Tibial artery (tissue), 4 donors: ENCODE measurements at regions not wholly inside any gene's neighbourhood (a gene's known extent, or its start where the extent isn't known, plus 50 kb on each side); places are given as distances from the start of the nearest gene placed in this dataset.

ENCODE experiments used
- DNase-seq, 2 donors: peaks; one replicate each; pipeline ENCODE4 v3.0.0-alpha.2; 2019
- H3K27ac ChIP-seq, 2 donors: fragments of 200-600 bp; sonication (generic) in 1 of 2; 1 replicate in 1 of 2; 2 replicates in 1 of 2; pipeline ENCODE4 v1.5.1; 2018 to 2019; ENCODE audit warnings: mild to moderate bottlenecking in 1 of 2
- H3K27me3 ChIP-seq, 2 donors: fragments of 200-600 bp; sonication (generic) in 1 of 2; one replicate each; pipeline versions ENCODE4 v1.5.1 to v1.6.0; 2016 to 2019
- H3K36me3 ChIP-seq, 3 donors: fragments of 200-600 bp; sonication (generic) in 2 of 3; one replicate each; pipeline ENCODE4 v1.5.1; 2016 to 2019; ENCODE audit warnings: mild to moderate bottlenecking in 2 of 3
- H3K4me1 ChIP-seq, 4 donors: fragments of 200-600 bp; sonication (generic) in 2 of 4; 1 replicate in 3 of 4; 2 replicates in 1 of 4; pipeline ENCODE4 v1.5.1; 2016 to 2019
- H3K4me3 ChIP-seq, 2 donors: fragments of 200-600 bp; sonication (generic) in 1 of 2; 1 replicate in 1 of 2; 2 replicates in 1 of 2; pipeline ENCODE4 v1.5.1; 2018 to 2019; ENCODE audit warnings: mild to moderate bottlenecking in 2 of 2
- H3K9me3 ChIP-seq, 3 donors: fragments of 200-600 bp; sonication (generic) in 1 of 3; one replicate each; pipeline ENCODE4 v1.5.1; 2016 to 2019
- intact Hi-C: fragments of 100-400 bp; cut with DNase I; formaldehyde crosslinking; loops from one replicate; pipeline ENCODE4 v1.15.0; 2023; ENCODE audit warnings: low total_unique reads
- TF ChIP-seq, protein P1 (sequence below), 2 experiments: fragments of 200-600 bp in 1 of 2; fragments of 450-650 bp in 1 of 2; IDR thresholded peaks; one replicate each; pipeline ENCODE4 v1.5.1; 2017 to 2019; ENCODE audit warnings: antibody characterized with exemption in 2 of 2, mild to moderate bottlenecking in 1 of 2, moderate library complexity in 1 of 2

- DNase-seq: no peak
- Histone ChIP-seq H3K4me3 (no peak overlapping the region), H3K4me1 (no peaks in the 10 kb centered on the region), H3K27ac (no peak overlapping the region), H3K36me3 (no peaks in the 10 kb centered on the region), H3K27me3 (no peaks in the 10 kb centered on the region), H3K9me3 (no peaks in the 10 kb centered on the region)
- TF ChIP-seq, protein P1, sequence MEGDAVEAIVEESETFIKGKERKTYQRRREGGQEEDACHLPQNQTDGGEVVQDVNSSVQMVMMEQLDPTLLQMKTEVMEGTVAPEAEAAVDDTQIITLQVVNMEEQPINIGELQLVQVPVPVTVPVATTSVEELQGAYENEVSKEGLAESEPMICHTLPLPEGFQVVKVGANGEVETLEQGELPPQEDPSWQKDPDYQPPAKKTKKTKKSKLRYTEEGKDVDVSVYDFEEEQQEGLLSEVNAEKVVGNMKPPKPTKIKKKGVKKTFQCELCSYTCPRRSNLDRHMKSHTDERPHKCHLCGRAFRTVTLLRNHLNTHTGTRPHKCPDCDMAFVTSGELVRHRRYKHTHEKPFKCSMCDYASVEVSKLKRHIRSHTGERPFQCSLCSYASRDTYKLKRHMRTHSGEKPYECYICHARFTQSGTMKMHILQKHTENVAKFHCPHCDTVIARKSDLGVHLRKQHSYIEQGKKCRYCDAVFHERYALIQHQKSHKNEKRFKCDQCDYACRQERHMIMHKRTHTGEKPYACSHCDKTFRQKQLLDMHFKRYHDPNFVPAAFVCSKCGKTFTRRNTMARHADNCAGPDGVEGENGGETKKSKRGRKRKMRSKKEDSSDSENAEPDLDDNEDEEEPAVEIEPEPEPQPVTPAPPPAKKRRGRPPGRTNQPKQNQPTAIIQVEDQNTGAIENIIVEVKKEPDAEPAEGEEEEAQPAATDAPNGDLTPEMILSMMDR (IDR thresholded peaks at IDR 0.05): no peak
- intact Hi-C loops: no loop called here
These were observed 431.7 kb upstream of the IRAK1BP1 start for GRCh38 chr6:78435671-78436070.

GRCh38 chr6:78436335-78436734, 431.0 kb upstream of the IRAK1BP1 start:
- H3K27me3 ChIP-seq: no peaks in the 10 kb centered on the region
- no peak overlapping the region for H3K4me3 ChIP-seq
- no peaks in the 10 kb centered on the region for H3K36me3 ChIP-seq
- H3K9me3 ChIP-seq: no peaks in the 10 kb centered on the region
- no peaks in the 10 kb centered on the region for H3K4me1 ChIP-seq
- intact Hi-C loops: no loop called here
- H3K27ac ChIP-seq: no peak overlapping the region
- TF ChIP-seq, protein P1 (IDR thresholded peaks at IDR 0.05): no peak
- DNase-seq: no peak

GRCh38 chr6:78438135-78438534, 429.2 kb upstream of the IRAK1BP1 start:
- Histone ChIP-seq H3K4me3 (no peak overlapping the region), H3K27me3 (no peaks in the 10 kb centered on the region), H3K9me3 (no peaks in the 10 kb centered on the region), H3K4me1 (no peaks in the 10 kb centered on the region), H3K36me3 (no peaks in the 10 kb centered on the region), H3K27ac (no peak overlapping the region)
- TF ChIP-seq, protein P1 (IDR thresholded peaks at IDR 0.05): no peak
- no peak for DNase-seq
- intact Hi-C loops: no loop called here

DNA sequence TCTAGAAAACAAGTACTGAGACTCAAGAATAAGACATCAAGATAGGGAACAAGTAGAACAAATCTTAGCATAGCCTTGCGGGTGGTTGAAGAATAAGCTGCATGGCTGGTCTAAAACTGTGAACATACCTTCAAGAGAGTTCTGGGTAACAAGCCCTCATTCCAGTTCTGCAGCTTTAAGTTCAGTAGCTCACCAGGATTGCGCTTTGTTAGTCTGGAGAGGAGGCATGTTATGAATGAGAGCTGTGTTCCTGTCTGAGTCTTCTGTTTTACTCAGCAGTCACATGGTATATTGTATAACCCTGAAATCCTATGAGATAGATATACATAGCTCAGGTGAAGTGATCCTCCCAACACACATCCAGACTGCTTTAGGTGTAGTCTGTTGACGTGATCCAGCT, 406.6 kb upstream of the IRAK1BP1 start:
- H3K4me3 ChIP-seq: no peak overlapping the region
- TF ChIP-seq, protein P1 (IDR thresholded peaks at IDR 0.05): no peak
- H3K27ac ChIP-seq: no peak overlapping the region

GRCh38 chr6:78462728-78463127, 404.6 kb upstream of the IRAK1BP1 start:
- intact Hi-C loops: no loop called here

More for the DNA sequence above, 406.6 kb upstream of the IRAK1BP1 start:
- Histone ChIP-seq H3K27me3 (no peaks in the 10 kb centered on the region), H3K9me3 (no peaks in the 10 kb centered on the region), H3K4me1 (no peaks in the 10 kb centered on the region), H3K36me3 (no peaks in the 10 kb centered on the region)
- intact Hi-C loops: no loop called here
- no peak for DNase-seq

More at GRCh38 chr6:78462728-78463127, 404.6 kb upstream of the IRAK1BP1 start:
- no peak for DNase-seq
- Histone ChIP-seq H3K4me3 (no peak overlapping the region), H3K4me1 (no peaks in the 10 kb centered on the region), H3K36me3 (no peaks in the 10 kb centered on the region), H3K27ac (no peak overlapping the region), H3K27me3 (no peaks in the 10 kb centered on the region), H3K9me3 (no peaks in the 10 kb centered on the region)
- TF ChIP-seq, protein P1 (IDR thresholded peaks at IDR 0.05): no peak
